ENCODE measurements at regions not wholly inside any gene's neighbourhood (a gene's known extent, or its start where the extent isn't known, plus 50 kb on each side); places are given as distances from the start of the nearest gene placed in this dataset.

DNA sequence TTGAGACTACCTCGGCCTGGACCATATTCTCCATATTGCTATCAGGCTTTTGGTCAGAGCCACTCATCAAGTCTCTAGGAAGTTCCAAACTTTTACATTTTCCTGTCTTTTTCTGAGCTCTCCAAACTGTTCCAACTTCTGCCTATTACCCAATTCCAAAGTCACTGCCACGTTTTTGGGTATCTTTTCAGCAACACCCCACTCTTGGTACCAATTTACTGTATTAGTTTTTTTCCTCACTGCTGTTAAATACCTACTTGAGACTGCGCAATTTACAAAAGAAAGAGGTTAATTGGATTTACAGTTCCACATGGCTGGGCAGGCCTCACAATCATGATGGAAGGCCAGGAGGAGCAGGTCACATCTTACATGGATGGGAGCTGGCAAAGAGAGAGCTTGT lies 507.8 kb upstream of the ZNF608 start:
- no peak for DNase-seq (ENCODE audit: low read depth)
- H3K4me3 ChIP-seq (ENCODE audit: low read length): no peak overlapping the region
- TF ChIP-seq CTCF (conservative IDR thresholded peaks at IDR 0.05; ENCODE audit: low read length): no peak

GRCh38 chr5:125256296-125256695 lies 509.9 kb upstream of the ZNF608 start:
- DNase-seq (ENCODE audit: low read depth): no peak
- TF ChIP-seq CTCF (conservative IDR thresholded peaks at IDR 0.05; ENCODE audit: low read length): no peak
- no peak overlapping the region for H3K4me3 ChIP-seq (ENCODE audit: low read length)

DNA sequence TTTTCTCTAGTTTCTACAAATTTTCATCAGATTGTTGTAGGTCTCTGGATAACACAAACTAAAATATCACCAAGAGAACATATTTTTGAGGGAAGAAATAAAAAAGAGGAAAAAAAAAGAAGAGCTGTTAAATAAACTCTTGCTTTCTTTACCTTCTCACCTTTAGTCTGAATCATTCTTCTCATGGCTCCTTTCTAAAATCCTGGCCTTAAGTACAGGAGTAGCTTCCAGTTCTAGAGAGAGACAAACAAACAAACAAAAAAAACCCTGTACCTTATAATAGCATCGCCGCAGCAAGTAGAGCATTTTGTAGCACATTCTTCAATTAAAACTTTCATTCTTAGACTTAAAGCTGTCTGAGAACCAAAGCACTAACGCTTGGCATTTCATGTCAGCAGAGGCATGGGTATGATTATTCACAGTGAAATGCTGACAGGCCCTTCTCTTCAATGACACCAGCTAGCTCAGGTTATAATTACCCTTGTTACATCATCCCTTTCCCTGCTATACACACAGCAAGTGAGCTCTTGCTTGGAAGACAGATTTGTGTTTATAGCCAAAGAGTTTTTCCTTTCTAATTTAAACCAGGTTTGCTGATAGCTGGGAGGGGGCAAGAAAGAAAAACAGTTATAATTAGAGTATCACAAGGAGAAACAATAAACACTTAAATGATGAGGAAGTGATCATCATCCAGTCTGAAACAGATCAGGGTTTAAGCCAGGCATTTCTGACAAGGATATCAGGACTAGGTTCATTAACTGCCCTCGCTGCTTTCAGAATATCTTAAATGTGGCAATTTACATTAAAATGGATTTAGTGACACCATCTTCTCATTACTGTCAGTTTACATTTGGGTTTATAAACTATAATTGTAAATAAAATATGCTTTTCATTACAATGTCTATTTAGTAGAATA lies 510.9 kb upstream of the ZNF608 start:
- H3K4me3 ChIP-seq (ENCODE audit: low read length): no peak overlapping the region
- DNase-seq (ENCODE audit: low read depth): peak; percentile 33
- TF ChIP-seq CTCF (conservative IDR thresholded peaks at IDR 0.05; ENCODE audit: low read length): no peak

DNA sequence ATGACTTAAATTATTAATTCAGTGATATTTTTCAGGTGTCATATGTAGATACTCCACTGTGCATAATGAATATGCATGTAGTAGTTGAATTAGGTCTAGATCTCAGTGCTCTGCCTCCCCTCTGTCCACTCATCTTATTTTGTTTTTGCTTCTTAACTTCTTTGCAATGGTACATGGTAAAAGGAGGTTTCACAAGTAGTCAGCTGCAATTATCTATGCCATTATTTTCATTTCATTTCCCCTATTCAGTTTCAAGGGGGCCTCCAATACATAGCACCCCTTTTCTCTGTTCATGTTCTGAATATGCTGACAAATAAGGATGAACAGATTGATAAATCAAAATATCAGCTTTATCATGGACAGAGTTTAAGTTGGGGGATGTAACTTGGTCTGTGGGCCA lies 511.6 kb upstream of the ZNF608 start:
- no peak for TF ChIP-seq CTCF (conservative IDR thresholded peaks at IDR 0.05; ENCODE audit: low read length)
- no peak overlapping the region for H3K4me3 ChIP-seq (ENCODE audit: low read length)
- no peak for DNase-seq (ENCODE audit: low read depth)

DNA sequence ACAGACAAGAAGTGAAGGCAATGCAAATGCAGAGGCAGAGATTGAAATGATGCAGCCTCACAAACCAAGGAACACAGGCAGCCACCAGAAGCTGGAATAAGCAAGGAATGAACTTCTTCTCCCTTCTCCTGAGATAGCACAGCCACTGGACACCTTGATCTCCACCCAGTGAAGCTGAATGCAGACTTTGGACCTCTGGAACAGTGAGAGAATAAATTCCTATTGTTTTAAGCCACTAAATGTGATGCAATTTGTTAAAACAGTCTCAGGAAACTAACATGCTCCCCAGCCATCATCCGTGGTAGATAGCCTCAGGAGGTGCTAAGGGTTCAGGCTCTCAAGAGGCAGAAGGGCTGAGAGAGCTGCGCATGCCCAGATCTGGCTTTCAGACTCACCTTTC lies 512.2 kb upstream of the ZNF608 start:
- no peak for DNase-seq (ENCODE audit: low read depth)
- no peak for TF ChIP-seq CTCF (conservative IDR thresholded peaks at IDR 0.05; ENCODE audit: low read length)
- no peak overlapping the region for H3K4me3 ChIP-seq (ENCODE audit: low read length)

DNA sequence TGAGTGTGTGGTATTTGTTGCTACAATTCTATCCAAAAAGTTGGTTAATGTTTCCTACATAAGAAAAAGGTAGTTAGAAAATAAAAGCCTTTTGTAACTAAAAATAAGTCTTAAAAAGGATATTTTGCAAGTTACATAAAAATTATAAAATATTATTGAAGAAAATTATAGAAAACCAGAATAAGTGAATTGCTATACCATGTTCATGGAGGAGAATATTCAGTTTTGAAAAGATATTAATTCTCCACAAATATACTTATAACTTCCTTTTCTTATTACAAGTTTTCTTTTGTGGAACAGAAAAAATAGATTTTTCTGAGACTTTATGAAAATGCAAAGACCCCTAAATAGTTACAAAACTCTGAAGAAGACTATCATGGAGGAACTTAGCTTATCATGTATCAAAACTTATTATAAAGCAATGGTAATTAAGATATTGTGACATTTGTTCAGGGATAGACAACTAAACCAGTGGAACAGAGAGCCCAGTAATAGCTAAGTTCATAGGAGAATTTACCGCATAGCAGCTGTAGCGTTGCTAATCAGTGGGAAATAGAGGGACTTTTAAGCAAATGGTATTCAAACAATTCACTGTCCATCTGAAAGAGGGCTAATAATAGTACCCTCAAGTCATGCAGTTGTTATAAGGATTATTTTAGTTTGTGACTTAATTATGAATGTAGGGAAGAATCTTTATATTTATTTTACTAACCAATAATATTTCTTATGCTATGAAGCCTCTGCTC lies 515.2 kb upstream of the ZNF608 start:
- no peak for DNase-seq (ENCODE audit: low read depth)
- no peak for TF ChIP-seq CTCF (conservative IDR thresholded peaks at IDR 0.05; ENCODE audit: low read length)
- no peak overlapping the region for H3K4me3 ChIP-seq (ENCODE audit: low read length)
